ENCODE measurements at regions not wholly inside any gene's neighbourhood (a gene's known extent, or its start where the extent isn't known, plus 50 kb on each side); places are given as distances from the start of the nearest gene placed in this dataset.

GRCh38 chr13:60282186-60282585 is 114.8 kb upstream of the TDRD3 start:
- no peaks in the 10 kb centered on the region for H3K36me3 ChIP-seq (ENCODE audit: low read depth)
- no TSS peak for BruUV-seq (replicated peaks)
- TF ChIP-seq CTCF (conservative IDR thresholded peaks at IDR 0.05) (no peak), EZH2 (IDR thresholded peaks at IDR 0.05; ENCODE audit: low read depth) (no peak)
- H3K9me2 ChIP-seq (ENCODE audit: insufficient read depth) = no peaks in the 10 kb centered on the region
- DNase-seq = no peak
- ChIA-PET CTCF (no interaction called here), POLR2A (ENCODE audit: unreplicated experiment) (no interaction called here)
- no peak overlapping the region for H2AFZ ChIP-seq
- no peak overlapping the region for H3K4me3 ChIP-seq
- H3K27ac ChIP-seq = no peak overlapping the region
- no peaks in the 10 kb centered on the region for H3K27me3 ChIP-seq (ENCODE audit: insufficient read depth, low read depth)
- H3K4me1 ChIP-seq (replicated peaks; ENCODE audit: insufficient read depth) = no peaks in the 10 kb centered on the region
- H4K20me1 ChIP-seq (ENCODE audit: insufficient read depth) = no peaks in the 10 kb centered on the region
- H3K4me2 ChIP-seq = no peak overlapping the region
- no peaks in the 10 kb centered on the region for H3K9me3 ChIP-seq (ENCODE audit: insufficient read depth, low read depth)
- intact Hi-C loops (cut with micrococcal nuclease; ENCODE audit: unreplicated experiment) = no loop called here
- no peaks in the 10 kb centered on the region for H3K79me2 ChIP-seq (ENCODE audit: low read depth)
- H3F3A ChIP-seq (ENCODE audit: insufficient read depth, low read depth) = no peaks in the 10 kb centered on the region

DNA sequence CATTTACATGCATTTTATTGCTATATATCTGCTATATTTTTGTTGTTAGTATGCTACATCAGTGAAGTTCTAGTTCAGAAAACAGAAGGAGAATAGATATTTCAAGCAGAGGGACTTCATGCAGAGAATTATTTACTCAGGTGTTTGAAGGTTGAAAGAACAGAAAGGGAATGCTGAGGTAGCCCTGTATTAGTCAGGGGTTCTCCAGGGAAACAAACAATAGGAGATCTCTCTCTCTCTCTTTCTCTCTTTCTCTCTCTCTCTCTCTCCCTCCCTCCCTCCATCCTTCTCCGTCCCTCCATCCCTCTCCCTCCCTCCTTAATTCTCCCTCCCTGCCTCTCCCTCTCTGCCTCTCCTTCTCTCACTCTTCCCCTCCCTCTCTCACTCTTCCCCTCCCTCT is 114.3 kb upstream of the TDRD3 start:
- ChIA-PET POLR2A (ENCODE audit: unreplicated experiment) (no interaction called here), CTCF (no interaction called here)
- intact Hi-C loops (cut with micrococcal nuclease; ENCODE audit: unreplicated experiment) = no loop called here
- DNase-seq = no peak
- no peak overlapping the region for H3K27ac ChIP-seq
- H3F3A ChIP-seq (ENCODE audit: insufficient read depth, low read depth) = no peaks in the 10 kb centered on the region
- H3K4me1 ChIP-seq (replicated peaks; ENCODE audit: insufficient read depth) = no peaks in the 10 kb centered on the region
- H4K20me1 ChIP-seq (ENCODE audit: insufficient read depth) = no peaks in the 10 kb centered on the region
- no peak overlapping the region for H3K4me2 ChIP-seq
- H3K36me3 ChIP-seq (ENCODE audit: low read depth) = no peaks in the 10 kb centered on the region
- H3K9me2 ChIP-seq (ENCODE audit: insufficient read depth) = no peaks in the 10 kb centered on the region
- no peaks in the 10 kb centered on the region for H3K9me3 ChIP-seq (ENCODE audit: insufficient read depth, low read depth)
- H2AFZ ChIP-seq = no peak overlapping the region
- no peak for TF ChIP-seq EZH2 (IDR thresholded peaks at IDR 0.05; ENCODE audit: low read depth)
- TF ChIP-seq CTCF (conservative IDR thresholded peaks at IDR 0.05) = no peak
- no TSS peak for BruUV-seq (replicated peaks)
- H3K79me2 ChIP-seq (ENCODE audit: low read depth) = no peaks in the 10 kb centered on the region
- H3K4me3 ChIP-seq = no peak overlapping the region
- H3K27me3 ChIP-seq (ENCODE audit: insufficient read depth, low read depth) = no peaks in the 10 kb centered on the region

GRCh38 chr13:60286707-60287106 is 110.3 kb upstream of the TDRD3 start:
- TF ChIP-seq CTCF (conservative IDR thresholded peaks at IDR 0.05) (no peak), EZH2 (IDR thresholded peaks at IDR 0.05; ENCODE audit: low read depth) (no peak)
- no peak overlapping the region for H2AFZ ChIP-seq
- ChIA-PET CTCF (no interaction called here), POLR2A (ENCODE audit: unreplicated experiment) (no interaction called here)
- no peak overlapping the region for H3K4me3 ChIP-seq
- no peaks in the 10 kb centered on the region for H3K36me3 ChIP-seq (ENCODE audit: low read depth)
- no peaks in the 10 kb centered on the region for H3K9me3 ChIP-seq (ENCODE audit: insufficient read depth, low read depth)
- no peak overlapping the region for H3K4me2 ChIP-seq
- intact Hi-C loops (cut with micrococcal nuclease; ENCODE audit: unreplicated experiment) = no loop called here
- no TSS peak for BruUV-seq (replicated peaks)
- no peak for DNase-seq
- no peaks in the 10 kb centered on the region for H3K9me2 ChIP-seq (ENCODE audit: insufficient read depth)
- H3K27me3 ChIP-seq (ENCODE audit: insufficient read depth, low read depth) = 0 out of 2 replicates have a peak, but pooled peaks cover 5% of the 10 kb centered on the region
- no peaks in the 10 kb centered on the region for H3K79me2 ChIP-seq (ENCODE audit: low read depth)
- H3K4me1 ChIP-seq (replicated peaks; ENCODE audit: insufficient read depth) = no peaks in the 10 kb centered on the region
- no peaks in the 10 kb centered on the region for H3F3A ChIP-seq (ENCODE audit: insufficient read depth, low read depth)
- H3K27ac ChIP-seq = no peak overlapping the region
- no peaks in the 10 kb centered on the region for H4K20me1 ChIP-seq (ENCODE audit: insufficient read depth)

All from PC-9 (cell line).